ENCODE measurements at regions not wholly inside any gene's neighbourhood (a gene's known extent, or its start where the extent isn't known, plus 50 kb on each side); places are given as distances from the start of the nearest gene placed in this dataset.
"Not testable (repeated sequence)": the region's sequence is repeated elsewhere in the genome, so short reads cannot be mapped to it uniquely, and the experiment has no call there.

DNA sequence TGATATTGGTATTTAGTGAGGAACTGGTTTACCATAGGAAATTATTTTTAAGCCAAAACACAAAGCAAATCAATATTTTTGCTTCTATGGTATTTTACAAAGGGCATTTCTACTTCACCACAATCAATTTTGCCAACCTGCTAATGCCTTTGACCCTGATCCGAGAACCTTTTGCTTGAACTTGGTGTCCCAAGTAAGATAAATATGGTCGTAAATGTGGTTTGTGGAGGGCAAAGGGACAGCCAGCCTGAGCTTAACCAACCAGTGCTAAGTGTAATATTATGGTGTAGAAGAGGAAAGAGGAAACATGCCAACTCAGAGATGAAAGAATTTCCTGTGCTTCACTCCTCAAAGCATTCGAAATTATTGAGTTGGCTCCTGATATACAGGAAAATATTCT lies 148.4 kb downstream of the C3orf38 start:
- no peak for DNase-seq

DNA sequence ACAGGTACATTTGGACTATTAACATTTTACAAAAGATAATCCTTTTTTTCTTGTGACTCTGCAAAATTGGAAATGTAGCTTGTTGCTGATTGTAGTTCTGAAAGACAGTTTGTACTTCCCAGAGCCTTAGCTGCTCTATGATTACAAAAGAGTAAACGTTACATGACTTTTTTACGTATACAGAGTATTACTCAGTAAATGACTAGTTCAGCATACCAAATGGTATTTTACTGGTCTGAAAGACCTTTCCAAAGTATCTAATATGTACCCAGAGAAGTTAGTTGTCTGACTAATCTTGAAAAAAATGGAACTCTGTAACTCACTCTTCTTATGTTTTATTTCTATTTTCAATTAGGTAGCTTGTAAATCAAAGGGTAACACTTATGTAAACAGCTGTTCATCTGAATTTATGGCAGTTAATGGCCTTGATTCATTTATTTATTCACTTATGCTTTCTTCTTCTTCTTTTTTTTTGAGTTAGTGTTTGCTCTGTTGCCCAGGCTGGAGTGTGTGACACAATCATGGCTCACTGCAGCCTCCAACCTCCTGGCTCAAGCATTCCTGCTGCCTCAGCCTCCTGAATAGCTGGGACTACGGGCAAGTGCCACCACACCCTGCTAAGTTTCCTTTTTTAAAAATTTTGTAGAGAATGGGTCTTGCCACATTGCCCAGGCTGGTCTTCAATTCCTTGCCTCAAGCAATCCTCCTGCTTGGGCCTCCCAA lies 151.7 kb downstream of the C3orf38 start:
- no peak for DNase-seq

DNA sequence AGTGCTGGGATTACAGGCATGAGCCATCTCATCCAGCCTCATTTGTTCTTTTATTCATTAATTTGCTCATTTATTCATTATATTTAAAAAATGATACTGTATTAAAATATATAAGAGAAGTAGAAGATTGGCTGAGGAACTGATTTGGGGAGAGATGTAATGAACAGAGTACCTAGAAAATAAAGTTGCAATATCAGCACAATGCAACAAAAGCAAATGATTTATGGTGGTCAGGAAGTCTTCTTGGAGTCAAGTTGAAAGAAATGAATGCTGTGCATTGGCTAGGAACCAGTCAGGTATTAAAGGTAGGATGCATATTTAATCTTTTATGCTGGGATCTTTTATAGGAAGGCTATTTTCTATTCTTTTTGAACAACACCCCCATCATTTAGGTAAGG lies 152.2 kb downstream of the C3orf38 start:
- DNase-seq = no peak

DNA sequence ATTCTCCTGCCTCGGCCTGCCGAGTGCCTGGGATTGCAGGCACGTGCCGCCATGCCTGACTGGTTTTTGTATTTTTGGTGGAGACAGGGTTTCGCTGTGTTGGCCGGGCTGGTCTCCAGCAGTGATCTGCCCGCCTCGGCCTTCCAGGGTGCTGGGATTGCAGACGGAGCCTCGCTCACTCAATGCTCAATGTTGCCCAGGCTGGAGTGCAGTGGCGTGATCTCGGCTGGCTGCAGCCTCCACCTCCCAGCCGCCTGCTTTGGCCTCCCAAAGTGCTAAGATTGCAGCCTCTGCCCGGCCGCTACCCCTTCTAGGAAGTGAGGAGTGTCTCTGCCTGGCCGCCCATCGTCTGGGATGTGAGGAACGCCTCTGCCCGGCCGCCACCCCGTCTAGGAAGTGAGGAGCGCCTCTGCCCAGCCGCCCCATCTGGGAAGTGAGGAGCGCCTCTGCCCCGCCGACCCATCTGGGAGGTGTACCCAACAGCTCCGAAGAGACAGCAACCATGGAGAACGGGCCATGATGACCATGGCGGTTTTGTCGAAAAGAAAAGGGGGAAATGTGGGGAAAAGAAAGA lies 153.7 kb downstream of the C3orf38 start:
- not testable (repeated sequence) for DNase-seq

DNA sequence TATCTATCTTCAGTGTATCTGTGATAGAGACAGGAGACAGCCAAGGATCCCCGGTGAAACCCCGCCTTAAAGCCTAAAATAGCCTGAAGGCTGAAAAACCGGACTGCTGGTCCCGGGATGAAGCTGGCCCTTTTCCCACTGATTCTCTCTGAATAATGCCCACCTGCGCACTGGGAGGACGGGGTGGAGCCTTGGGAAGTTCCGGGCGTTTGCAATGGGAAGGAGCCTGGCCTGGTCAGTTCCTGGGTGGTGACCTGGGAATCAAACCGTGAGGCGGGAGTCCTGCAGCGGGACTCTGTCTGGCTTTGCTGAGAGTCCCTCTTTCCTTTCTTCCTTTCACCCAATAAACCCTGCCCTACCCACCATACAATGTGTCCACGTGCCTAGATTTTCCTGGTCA lies 157.9 kb downstream of the C3orf38 start:
- no peak for DNase-seq

DNA sequence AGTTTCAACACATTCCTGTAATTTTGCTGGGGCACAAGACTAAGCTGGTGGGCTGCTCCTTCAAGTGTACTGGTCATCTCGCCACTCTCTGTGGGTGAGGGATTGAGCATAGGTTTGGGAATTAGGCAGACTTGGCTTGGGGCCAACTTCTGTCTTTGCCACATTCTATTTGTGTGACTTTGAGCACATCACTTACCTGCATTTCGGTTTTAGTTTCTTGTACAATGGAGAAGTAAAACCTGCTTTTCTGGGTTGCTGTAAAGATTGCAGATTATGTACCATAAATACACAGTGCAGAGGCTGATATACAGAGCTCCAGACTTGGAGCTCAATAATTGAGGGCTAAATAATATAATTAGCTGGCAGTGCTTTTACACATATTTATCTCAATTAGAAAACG lies 162.1 kb downstream of the C3orf38 start:
- no peak for DNase-seq

DNA sequence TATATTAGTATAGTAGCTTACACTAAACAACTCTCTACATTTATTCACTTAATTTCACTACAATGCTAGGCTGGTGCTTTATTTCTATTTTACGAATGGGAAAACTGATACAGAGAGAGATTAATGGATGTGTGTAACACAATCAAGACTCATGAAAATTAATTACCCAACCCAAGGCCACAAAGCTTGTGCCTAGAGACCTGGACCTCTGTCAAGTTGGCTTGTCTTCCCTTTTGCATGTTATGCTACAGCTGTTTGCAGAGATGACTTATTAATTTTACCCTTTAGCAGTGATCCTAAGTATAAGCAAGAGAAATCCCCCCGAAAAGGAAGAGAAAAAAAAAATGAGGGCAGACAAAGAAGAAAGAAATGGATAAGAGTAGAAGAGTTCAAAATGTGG lies 162.5 kb downstream of the C3orf38 start:
- DNase-seq = no peak

DNA sequence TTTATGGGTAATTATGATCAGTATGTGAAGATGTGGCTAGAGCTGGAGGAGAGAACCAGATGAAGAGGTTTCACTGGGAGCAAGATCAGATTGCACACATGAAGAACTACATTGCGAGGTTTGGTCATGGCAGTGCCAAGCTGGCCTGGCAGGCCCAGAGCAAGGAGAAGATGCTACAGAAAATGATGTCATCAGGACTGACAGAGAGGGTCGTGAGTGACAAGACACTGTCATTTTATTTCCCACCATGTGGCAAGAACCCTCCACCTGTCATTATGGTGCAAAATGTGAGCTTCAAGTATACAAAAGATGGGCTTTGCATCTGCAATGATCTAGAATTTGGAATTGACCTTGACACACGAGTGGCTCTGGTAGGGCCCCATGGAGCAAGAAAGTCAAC lies 168.3 kb downstream of the C3orf38 start:
- DNase-seq = no peak

DNA sequence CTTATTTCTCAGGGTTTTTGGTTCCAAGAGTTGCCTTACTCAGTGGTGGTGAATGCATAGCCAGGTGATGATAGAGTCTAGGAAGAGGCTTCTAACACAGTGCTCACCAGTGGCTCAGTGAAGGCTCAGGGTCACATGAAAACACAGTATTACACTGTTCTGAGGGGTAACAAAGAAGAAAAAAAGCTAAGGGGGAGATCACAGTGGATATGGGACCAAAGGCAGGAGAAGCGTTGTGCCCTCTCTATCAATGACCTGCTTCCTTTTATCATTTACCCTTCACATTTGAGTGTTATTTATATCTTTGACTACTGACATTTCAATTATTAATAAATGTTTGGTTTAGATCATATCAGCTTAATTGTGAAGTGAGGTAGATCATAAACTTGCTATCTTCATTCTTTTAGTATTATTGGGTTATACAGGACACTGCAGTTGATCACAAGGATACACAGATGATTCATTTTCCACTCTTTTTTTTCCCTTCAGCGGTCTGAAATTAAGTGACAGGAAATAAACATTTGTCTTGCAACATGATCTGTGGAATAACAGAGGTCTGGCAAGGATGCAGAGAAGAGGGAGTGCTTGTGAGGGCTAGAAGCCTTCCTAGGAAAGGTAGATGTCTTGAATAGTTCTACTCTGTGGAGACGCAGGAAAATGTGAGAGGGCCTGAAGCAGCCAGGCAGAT lies 171.7 kb downstream of the C3orf38 start:
- DNase-seq = no peak

DNA sequence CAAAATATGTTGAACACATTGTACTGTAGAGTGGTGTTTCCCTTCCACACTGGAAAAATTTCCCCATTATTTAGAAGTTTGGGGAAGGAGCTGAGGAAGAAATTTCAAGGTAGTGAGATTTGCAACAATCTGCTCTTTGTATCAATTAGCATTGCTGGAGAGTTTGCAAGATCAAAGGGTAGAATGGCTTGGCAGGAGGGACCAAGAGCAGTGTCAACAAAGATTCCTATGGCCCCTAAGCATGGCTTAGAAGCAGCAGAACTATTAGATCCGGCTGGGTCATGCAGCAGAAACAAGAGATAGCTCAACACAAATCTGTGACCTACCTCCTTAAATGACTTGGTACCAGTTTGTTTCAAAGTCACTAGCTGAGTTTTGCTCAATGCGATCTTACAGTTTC lies 175.0 kb downstream of the C3orf38 start:
- no peak for DNase-seq

DNA sequence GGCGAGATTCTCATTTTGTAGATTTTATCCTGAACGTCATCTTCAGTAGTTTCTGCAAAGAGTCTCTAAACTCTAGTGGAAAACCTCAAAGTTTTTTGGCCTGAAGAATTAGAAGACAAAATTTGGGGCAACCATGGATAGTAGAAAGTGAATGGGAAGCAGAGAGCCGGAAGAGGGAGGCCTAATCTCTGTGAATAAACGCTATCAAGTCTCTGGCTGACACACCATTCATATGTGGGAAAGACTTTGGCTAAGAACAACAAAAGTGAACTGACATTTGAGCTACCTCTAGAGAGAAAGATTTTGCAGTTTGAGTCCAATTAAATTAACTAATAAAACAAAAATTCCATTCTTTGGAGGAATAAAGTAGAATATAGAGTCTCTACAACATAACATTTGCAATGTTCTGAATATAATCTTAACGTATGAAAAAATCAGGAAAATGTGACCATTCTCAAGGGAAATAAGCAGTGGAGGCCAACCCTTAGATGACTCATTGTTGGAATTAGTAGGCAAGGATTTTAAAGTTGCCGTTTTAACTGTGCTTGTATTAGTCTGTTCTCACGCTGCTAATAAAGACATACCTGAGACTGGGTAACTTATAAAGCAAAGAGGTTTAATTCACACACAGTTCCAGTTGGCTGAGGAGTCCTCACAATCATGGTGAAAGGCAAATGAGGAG lies 184.6 kb downstream of the C3orf38 start:
- no peak for DNase-seq

DNA sequence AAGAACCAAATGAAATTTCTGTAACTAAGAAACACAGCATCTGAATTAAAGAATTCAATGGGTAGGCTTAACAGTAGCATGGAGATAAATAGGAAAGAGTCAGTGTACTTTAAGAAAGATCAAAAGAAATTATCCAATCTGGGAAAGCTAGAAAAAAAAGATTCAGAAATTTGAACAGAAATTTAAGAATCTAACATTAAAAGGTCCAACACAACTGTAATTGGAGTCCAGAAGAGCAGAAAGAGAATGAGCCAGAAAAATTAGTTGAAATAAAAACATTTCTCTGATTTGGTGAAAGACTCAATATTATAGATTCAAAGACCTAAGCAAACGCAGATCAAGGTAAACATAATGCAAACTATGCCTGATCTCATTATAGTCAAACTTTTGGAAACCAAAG lies 187.1 kb downstream of the C3orf38 start:
- DNase-seq = no peak

DNA sequence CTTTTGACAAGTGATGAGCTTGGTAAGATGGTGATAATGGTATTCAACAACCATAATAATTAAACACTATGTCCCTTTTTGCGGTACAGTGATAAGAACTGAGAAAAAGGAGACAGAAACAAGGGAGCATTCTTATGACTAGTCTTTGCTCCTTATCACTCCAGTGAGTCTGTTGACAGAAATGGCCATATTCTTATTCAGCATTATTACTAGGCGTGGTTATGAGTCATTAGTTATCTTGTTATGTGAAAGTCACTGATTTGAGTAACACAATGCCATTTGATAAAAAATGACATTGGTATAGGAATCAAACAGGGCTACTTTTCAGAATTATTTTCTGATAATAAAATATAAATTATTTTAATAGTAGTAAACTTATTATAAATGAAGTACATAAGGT lies 193.5 kb downstream of the C3orf38 start:
- no peak for DNase-seq

DNA sequence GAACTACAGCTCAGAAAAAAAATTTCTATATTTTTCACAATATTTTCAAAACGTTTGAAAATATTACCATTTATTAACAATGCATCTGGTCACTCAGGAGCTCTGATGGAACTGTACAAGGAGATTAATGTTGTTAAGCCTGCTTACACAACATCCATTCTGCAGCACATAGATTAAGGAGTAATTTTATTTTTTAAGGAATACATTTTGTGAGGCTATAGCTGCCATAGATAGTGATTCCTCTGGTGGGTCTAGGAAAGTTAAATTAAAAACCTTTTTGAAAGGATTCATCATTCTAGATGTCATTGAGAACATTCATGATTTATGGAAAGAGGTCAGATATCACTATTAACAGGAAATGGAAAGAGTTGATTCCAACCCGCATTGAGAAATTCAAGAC lies 196.9 kb downstream of the C3orf38 start:
- DNase-seq = no peak

DNA sequence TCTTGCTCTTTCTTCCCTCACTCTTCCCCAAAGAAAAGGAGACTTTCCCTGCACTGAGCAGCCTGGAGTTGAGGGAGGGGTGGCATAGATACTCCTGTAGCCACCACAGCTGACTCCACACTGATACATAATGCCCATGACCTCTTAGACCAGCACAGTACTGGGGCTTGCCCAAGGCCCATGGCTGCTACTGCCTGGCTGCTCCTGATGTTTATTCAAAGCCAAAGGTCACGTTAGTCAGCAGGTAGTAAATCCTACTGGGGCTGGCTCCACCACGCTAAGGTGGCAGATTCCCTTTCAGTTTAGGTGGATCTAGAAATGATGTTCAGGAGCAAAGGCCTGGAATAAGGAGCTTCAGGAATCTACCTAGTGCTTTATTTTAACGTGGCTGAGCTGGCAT lies 212.7 kb downstream of the C3orf38 start:
- DNase-seq = no peak

DNA sequence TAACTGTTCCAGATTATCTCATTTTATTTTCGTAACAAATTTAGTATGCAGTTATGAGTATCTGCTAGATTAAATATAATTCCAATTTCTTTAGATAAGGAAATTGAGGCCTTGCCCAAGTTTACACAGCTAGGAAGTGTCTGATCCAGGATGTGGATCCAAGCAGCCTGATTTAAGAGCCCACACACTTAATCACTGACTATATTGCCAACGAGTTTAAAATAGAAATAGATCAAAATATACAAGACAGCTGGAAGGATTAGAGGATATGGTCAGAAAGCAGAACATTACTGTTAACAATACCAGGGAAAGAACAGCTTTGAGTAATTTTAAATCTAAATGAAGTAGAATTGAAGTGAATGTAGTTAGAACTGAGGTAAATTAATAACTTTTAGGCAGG lies 215.2 kb downstream of the C3orf38 start:
- DNase-seq = no peak

DNA sequence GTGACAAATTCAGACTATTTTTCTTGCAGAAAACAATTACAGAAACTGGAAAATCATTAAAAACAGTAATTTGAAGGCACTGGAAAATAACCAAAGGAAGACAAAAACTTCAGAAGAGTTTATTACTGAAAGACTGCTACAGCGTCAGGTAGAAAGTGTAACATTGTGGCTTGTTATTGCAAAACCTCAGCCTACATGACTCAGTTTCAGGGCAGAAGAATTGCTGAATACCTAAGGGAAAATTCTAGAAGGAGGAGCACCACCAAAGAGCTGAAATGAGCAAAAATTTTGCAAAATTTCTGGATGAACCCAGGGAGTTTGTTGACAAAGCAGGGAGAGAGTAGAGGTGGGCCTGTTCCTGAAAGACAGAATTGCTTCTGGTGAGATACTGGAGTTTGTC lies 219.6 kb downstream of the C3orf38 start:
- no peak for DNase-seq

DNA sequence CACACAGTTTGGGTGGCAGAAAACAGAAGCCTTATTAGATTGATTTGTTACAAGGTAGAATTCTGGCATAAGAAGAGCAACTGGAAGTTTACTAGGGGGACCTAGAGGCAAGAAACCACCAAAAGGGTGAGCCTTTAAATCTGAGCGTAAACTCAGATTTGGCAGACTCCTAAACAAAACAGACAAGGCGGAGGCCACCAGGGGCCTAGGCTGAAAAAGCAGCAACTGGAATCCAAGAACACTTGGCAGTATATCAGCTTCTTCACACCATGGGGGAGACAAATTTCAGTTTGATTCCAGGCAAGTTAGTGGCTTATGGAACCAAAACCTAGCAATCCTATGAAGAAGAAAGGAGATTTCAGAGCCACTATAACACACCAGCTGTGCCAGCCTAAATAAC lies 220.0 kb downstream of the C3orf38 start:
- DNase-seq = no peak

DNA sequence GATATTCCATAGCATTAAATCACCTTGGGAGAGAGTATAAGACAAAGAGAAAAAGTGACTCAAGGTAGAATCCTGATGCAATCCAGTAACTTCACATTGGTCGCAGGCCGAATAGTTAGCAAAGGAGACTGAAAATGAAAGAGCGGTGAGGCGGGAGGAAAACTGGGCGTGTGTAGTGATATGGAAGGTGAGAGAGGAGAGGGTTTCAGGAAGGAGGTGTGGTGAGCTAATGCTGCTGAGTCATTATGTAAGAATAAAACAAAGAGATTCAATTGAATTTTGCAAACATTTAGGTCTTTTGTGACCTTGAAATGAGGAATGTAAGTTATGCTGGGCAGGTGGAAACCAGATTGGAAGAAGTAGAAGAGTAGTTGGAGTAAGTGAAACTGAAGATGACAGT lies 235.3 kb downstream of the C3orf38 start:
- DNase-seq = no peak

DNA sequence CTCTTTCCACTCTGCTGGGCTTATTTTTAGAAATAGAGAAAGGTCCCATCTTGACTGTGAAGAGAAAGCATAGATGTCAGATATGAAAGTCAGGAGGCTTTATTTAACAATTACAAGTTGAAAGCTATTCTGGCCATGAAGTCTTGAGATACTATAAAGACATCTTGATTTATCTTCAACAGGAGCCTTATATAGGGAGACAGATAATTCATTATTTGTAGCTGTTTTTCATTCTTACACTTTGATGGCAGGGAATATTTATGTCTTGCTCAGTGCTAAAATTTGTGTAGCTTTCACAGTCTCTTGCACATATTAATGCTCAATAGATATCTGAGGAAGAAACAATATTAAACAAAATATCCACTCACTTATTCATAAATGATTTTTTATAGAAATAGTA lies 248.8 kb downstream of the C3orf38 start:
- DNase-seq = no peak

DNA sequence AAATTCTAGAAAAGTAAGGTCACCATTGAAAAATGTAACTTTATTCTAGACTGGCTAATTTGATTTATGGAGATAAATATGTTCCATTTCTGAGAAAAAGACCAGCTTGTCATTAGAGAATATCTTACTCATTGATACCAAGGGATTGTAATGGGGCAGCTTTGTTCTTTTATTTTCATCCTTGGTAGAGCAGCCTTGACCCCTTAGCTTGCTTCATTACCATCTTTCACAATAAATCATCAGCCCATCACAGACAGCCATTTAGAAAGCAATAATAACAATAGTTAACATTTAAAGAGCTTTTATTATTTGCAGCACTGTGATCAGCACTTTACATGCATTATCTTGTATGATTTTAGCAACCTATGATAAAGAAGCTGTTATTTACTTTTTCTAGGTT lies 253.6 kb downstream of the C3orf38 start:
- no peak for DNase-seq

DNA sequence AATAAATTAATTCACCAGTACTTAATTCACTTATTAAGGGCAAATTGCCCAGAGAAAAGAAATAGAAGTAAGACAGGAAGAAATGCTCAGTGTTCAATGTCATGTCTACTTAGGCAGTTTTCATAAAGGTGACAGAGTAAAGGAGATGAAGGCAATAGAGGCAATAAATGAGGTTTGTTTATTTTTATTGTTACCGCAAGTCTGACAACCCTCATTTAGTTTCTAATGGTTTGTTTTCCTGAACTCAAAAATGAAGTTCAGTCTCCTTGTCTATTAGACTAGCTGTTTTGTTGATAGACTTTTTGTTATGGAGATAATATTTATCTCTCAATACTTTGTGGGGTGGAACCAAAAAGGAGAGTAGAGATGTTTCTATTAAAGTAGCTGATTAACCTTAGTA lies 258.3 kb downstream of the C3orf38 start:
- DNase-seq = no peak

DNA sequence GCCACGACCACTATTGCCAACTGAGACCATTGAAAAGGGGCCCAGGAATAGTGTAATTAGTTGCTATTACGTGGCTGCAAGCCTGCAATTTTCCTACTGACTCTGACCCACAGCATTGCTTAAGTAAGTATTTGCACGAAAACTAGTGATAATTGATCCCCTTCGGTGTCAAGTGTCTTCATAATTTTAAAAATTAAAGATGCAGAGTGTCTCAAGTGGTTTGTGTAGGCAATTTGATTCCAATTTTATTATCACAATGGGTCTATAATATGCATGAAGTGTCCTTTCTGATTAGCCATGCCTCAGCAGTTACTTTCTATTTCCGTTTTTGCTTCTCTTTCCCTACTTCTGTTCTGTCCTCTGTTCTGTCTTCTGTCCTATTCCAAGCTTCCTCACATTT lies 259.2 kb downstream of the C3orf38 start:
- no peak for DNase-seq

DNA sequence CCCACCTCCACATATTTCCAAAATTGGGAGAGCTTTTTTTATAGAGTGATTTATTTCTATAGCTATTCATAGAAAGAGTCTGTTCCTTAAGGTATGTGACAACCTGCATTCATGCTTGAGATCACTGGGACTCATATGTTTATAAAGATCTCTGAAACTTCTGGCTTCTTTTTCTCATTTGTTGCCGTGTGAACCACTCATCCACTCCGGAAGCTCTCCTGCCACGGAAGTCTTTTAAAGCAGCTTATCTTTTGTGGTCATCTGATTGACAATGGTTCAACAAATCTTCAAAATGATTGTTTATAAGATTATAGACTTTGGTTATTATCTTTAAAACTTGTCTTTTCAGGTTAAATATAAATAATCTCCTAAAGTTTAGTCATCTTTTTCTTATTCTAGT lies 260.5 kb downstream of the C3orf38 start:
- DNase-seq = no peak

All from KG1 (cell line).